HCT116 (cell line): ENCODE measurements at regions not wholly inside any gene's neighbourhood (a gene's known extent, or its start where the extent isn't known, plus 50 kb on each side); places are given as distances from the start of the nearest gene placed in this dataset.

Experiments used
- ATAC-seq: fragments of 200-7000 bp; cut with Tn5 transposase; 2 replicates; pipeline ENCODE4 v1.9.1; 2020; ENCODE audit warnings: mild to moderate bottlenecking, moderate library complexity
- BruUV-seq: library from RNA; stranded (reverse); fragments of 400-500 nt; replicated peaks from 2 replicates; lab custom pipeline; 2021; lab: Mats Ljungman, UMichigan
- CTCF ChIA-PET: fragments of 300-600 bp; sonication (Branson Sonifier 250); formaldehyde crosslinking; loops from one replicate; lab custom pipeline; 2021; ENCODE audit warnings: antibody characterized with exemption; lab: Charles Lee
- POLR2A ChIA-PET: fragments of 300-600, 350-600 bp; sonication (Branson Sonifier 250); formaldehyde crosslinking; loops from one replicate; lab custom pipeline; 2021; ENCODE audit warnings: antibody characterized with exemption; lab: Charles Lee
- RAD21 ChIA-PET, 2 experiments: fragments of 300-600 bp; sonication (Branson Sonifier 250); formaldehyde crosslinking; loops; one replicate each; lab custom pipeline; 2023; ENCODE audit warnings: low total read pairs in 2 of 2; ENCODE audit not compliant: uncharacterized antibody in 2 of 2, unreplicated experiment in 2 of 2, low non-redundant PET in 1 of 2; lab: Charles Lee
- DNase-seq: peaks from one replicate; pipeline ENCODE4 v3.0.0-alpha.2; 2010; ENCODE audit warnings: low read depth, low spot score
- H2AFZ ChIP-seq: fragments of 200-600 bp; shearing (Covaris generic), sonication (generic); 2 replicates; pipeline ENCODE4 v1.6.1; 2017; ENCODE audit warnings: low read depth, mixed run types, mixed read lengths, antibody characterized with exemption, low read length; ENCODE audit not compliant: poor library complexity, severe bottlenecking
- H3K27ac ChIP-seq: 2 replicates; pipeline ENCODE4 v1.5.1; 2012; ENCODE audit warnings: low read depth, low read length
- H3K27me3 ChIP-seq: fragments of 200-600 bp; sonication (generic); 2 replicates; pipeline ENCODE4 v1.6.1; 2016; ENCODE audit warnings: mixed run types, low read length, mixed read lengths; ENCODE audit not compliant: insufficient read depth
- H3K36me3 ChIP-seq, 2 experiments: fragments of 200-500 bp in 1 of 2; fragments of 200-600 bp in 1 of 2; sonication (Bioruptor generic) in 1 of 2; sonication (generic) in 1 of 2; 2 replicates each; pipeline versions ENCODE4 v1.5.1 to v1.6.1; 2014 to 2016; ENCODE audit warnings: low read length in 2 of 2, inconsistent platforms in 1 of 2, mixed read lengths in 1 of 2, mixed run types in 1 of 2; ENCODE audit not compliant: insufficient read depth in 2 of 2, control insufficient read depth in 1 of 2
- H3K4me1 ChIP-seq, 2 experiments: fragments of 200-600 bp in 1 of 2; sonication (generic) in 1 of 2; 2 replicates each; pipeline versions ENCODE4 v1.5.1 to v1.6.1; 2012 to 2017; ENCODE audit warnings: low read length in 2 of 2, inconsistent platforms in 1 of 2, mild to moderate bottlenecking in 1 of 2, mixed read lengths in 1 of 2, mixed run types in 1 of 2, moderate library complexity in 1 of 2; ENCODE audit not compliant: insufficient read depth in 2 of 2, control insufficient read depth in 1 of 2
- H3K4me2 ChIP-seq: fragments of 200-600 bp; sonication (generic); 2 replicates; pipeline ENCODE4 v1.6.1; 2017; ENCODE audit warnings: mixed run types, low read length, mixed read lengths
- H3K4me3 ChIP-seq, 2 experiments: fragments of 200-600 bp in 1 of 2; sonication (generic) in 1 of 2; replicated peaks in 1 of 2; 2 replicates each; pipeline ENCODE4 v1.5.1; 2011 to 2016; ENCODE audit warnings: low read length in 2 of 2, control low read depth in 1 of 2, low read depth in 1 of 2, mild to moderate bottlenecking in 1 of 2, mixed read lengths in 1 of 2, mixed run types in 1 of 2
- H3K79me2 ChIP-seq: fragments of 200-600 bp; sonication (generic); 2 replicates; pipeline ENCODE4 v1.6.1; 2017; ENCODE audit warnings: mild to moderate bottlenecking, mixed run types, low read length, moderate library complexity, mixed read lengths; ENCODE audit not compliant: insufficient read depth
- H3K9ac ChIP-seq: fragments of 200-600 bp; sonication (generic); 2 replicates; pipeline ENCODE4 v1.6.1; 2016; ENCODE audit warnings: low read length, mixed read lengths
- H3K9me2 ChIP-seq: fragments of 200-600 bp; sonication (generic), shearing (Covaris generic); 2 replicates; pipeline ENCODE4 v1.6.1; 2017; ENCODE audit warnings: mixed run types, mild to moderate bottlenecking, moderate library complexity; ENCODE audit not compliant: insufficient read depth
- H3K9me3 ChIP-seq, 2 experiments: fragments of 200-500 bp in 1 of 2; fragments of 200-600 bp in 1 of 2; sonication (Bioruptor generic) in 1 of 2; sonication (generic) in 1 of 2; 2 replicates each; pipeline ENCODE4 v1.6.1; 2014 to 2017; ENCODE audit warnings: low read length in 2 of 2, mixed read lengths in 2 of 2, inconsistent platforms in 1 of 2, low read depth in 1 of 2, mild to moderate bottlenecking in 1 of 2, mixed run types in 1 of 2, moderate library complexity in 1 of 2; ENCODE audit not compliant: control insufficient read depth in 1 of 2, insufficient read depth in 1 of 2
- H4K20me1 ChIP-seq: fragments of 200-600 bp; sonication (generic), shearing (Covaris generic); 2 replicates; pipeline ENCODE4 v1.6.1; 2017; ENCODE audit warnings: mixed run types, mild to moderate bottlenecking, moderate library complexity; ENCODE audit not compliant: insufficient read depth
- ATF3 ChIP-seq: IDR thresholded peaks from 2 replicates; pipeline ENCODE4 v1.6.1; 2012
- CBX3 ChIP-seq: IDR thresholded peaks from 2 replicates; pipeline ENCODE4 v1.6.1; 2012; ENCODE audit warnings: low read depth
- CEBPB ChIP-seq: IDR thresholded peaks from 2 replicates; pipeline ENCODE4 v1.6.1; 2012; ENCODE audit warnings: low read depth
- CTCF ChIP-seq, 3 experiments: fragments of 200-600 bp in 1 of 3; sonication (generic) in 1 of 3; IDR thresholded peaks in 2 of 3; conservative IDR thresholded peaks in 1 of 3; 2 replicates each; pipeline ENCODE4 v1.5.1; 2012 to 2017; ENCODE audit warnings: low read depth in 2 of 3, low read length in 2 of 3, antibody characterized with exemption in 1 of 3, borderline replicate concordance in 1 of 3, control low read depth in 1 of 3, mild to moderate bottlenecking in 1 of 3, mixed read lengths in 1 of 3, mixed run types in 1 of 3, moderate library complexity in 1 of 3; ENCODE audit not compliant: insufficient read depth in 1 of 3
- EGR1 ChIP-seq: IDR thresholded peaks from 2 replicates; pipeline ENCODE4 v1.6.1; 2012; ENCODE audit warnings: low read depth
- ELF1 ChIP-seq: IDR thresholded peaks from 2 replicates; pipeline ENCODE4 v1.6.1; 2012; ENCODE audit warnings: low read depth, borderline replicate concordance
- EZH2 ChIP-seq: fragments of 200-600 bp; sonication (generic); IDR thresholded peaks from 2 replicates; pipeline ENCODE4 v1.6.1; 2017; ENCODE audit warnings: antibody characterized with exemption, mixed run types
- EZH2phosphoT487 ChIP-seq: fragments of 200-600 bp; IDR thresholded peaks from 2 replicates; pipeline ENCODE4 v1.6.1; 2018; ENCODE audit warnings: antibody characterized with exemption, borderline replicate concordance
- FOSL1 ChIP-seq: IDR thresholded peaks from 2 replicates; pipeline ENCODE4 v1.6.1; 2012; ENCODE audit warnings: low read depth
- JUND ChIP-seq: IDR thresholded peaks from 2 replicates; pipeline ENCODE4 v1.6.1; 2012
- MAX ChIP-seq: IDR thresholded peaks from 2 replicates; pipeline ENCODE4 v1.6.1; 2012
- POLR2A ChIP-seq: IDR thresholded peaks from 2 replicates; pipeline ENCODE4 v1.7.0; 2011; ENCODE audit warnings: borderline replicate concordance; ENCODE audit not compliant: insufficient read depth, insufficient read length; ENCODE audit errors: extremely low read depth
- POLR2AphosphoS5 ChIP-seq: IDR thresholded peaks from 2 replicates; pipeline ENCODE4 v1.6.1; 2011; ENCODE audit warnings: mild to moderate bottlenecking, low read depth, low read length, moderate library complexity
- RAD21 ChIP-seq: IDR thresholded peaks from 2 replicates; pipeline ENCODE4 v1.6.1; 2012; ENCODE audit warnings: low read depth, mild to moderate bottlenecking
- SIN3A ChIP-seq: IDR thresholded peaks from 2 replicates; pipeline ENCODE4 v1.6.1; 2012; ENCODE audit warnings: low read depth
- SP1 ChIP-seq: IDR thresholded peaks from 2 replicates; pipeline ENCODE4 v1.6.1; 2012; ENCODE audit warnings: low read depth
- SRF ChIP-seq: IDR thresholded peaks from 2 replicates; pipeline ENCODE4 v1.6.1; 2012; ENCODE audit warnings: low read depth
- TCF7L2 ChIP-seq: IDR thresholded peaks from 2 replicates; pipeline ENCODE4 v1.7.0; 2011; ENCODE audit warnings: borderline replicate concordance, inconsistent platforms; ENCODE audit not compliant: insufficient read depth, insufficient read length; ENCODE audit errors: extremely low read depth
- YY1 ChIP-seq: IDR thresholded peaks from 2 replicates; pipeline ENCODE4 v1.6.1; 2011; ENCODE audit warnings: low read length, low read depth, moderate library complexity, mild to moderate bottlenecking; ENCODE audit not compliant: insufficient replicate concordance; ENCODE audit errors: extremely low read depth
- ZFX ChIP-seq: fragments of 450-650 bp; IDR thresholded peaks from 2 replicates; pipeline ENCODE4 v1.6.1; 2017
- ZNF274 ChIP-seq: fragments of 200-500 bp; sonication (Bioruptor generic); IDR thresholded peaks from 2 replicates; pipeline ENCODE4 v1.6.1; 2014; ENCODE audit warnings: mild to moderate bottlenecking, low read depth, low read length, inconsistent platforms
- intact Hi-C: fragments of 100-400 bp; cut with micrococcal nuclease; formaldehyde crosslinking; loops from 2 replicates; pipeline ENCODE4 v1.10.0; 2022

- no peak for TF ChIP-seq YY1
- no peak for TF ChIP-seq ZFX
- TF ChIP-seq RAD21 = no peak
- no peak for TF ChIP-seq SP1
- no peak for TF ChIP-seq CEBPB
- no peak for TF ChIP-seq SIN3A
- no peak for TF ChIP-seq EZH2
- TF ChIP-seq ATF3 = no peak
These were observed 432.6 kb upstream of the CDH4 start (continued) for GRCh38 chr20:60819511-60819910.

DNA sequence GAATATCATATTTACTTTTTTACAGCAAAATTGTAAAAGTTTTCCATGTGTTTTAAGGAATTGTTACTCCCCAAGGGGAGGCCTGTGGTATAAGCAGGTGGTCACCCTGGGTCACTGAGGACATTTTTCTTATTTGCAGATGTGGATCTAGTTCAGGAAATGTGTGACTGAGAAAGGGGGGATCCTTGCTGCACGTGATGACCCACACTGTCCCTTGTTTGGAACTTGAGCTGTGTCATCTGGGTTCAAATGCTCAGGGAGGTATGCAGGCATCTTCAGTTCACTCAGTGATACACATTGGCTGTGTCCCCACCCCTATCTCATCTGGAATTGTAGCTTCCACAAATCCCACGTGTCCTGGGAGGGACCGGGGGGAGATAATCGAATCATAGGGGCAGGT, 431.9 kb upstream of the CDH4 start:
- ATAC-seq (no peak), DNase-seq (no peak)
- Histone ChIP-seq H3K9me2 (no peaks in the 10 kb centered on the region), H4K20me1 (no peaks in the 10 kb centered on the region), H3K4me3 (no peak overlapping the region), H3K36me3 (no peaks in the 10 kb centered on the region), H3K4me2 (no peak overlapping the region), H3K4me1 (no peaks in the 10 kb centered on the region), H3K79me2 (no peaks in the 10 kb centered on the region), H3K9ac (no peak overlapping the region), H3K9me3 (peaks cover 13 to 38% of the 10 kb centered on the region in 2 experiments; a peak in 3 of 4 replicates), H2AFZ (no peak overlapping the region), H3K27ac (no peak overlapping the region), H3K27me3 (no peaks in the 10 kb centered on the region)
- CTCF ChIA-PET = no interaction called here
- RAD21 ChIA-PET = no interaction called here
- intact Hi-C loops = no loop called here
- POLR2A ChIA-PET = no interaction called here
- TF ChIP-seq CBX3 (no peak), SP1 (no peak), EZH2 (no peak)
- no TSS peak for BruUV-seq

GRCh38 chr20:60820918-60821317, 431.1 kb upstream of the CDH4 start:
- H3K4me1 ChIP-seq = no peaks in the 10 kb centered on the region
- ATAC-seq (no peak), DNase-seq (no peak)
- H3K4me2 ChIP-seq = no peak overlapping the region
- no peak overlapping the region for H3K27ac ChIP-seq
- no peak overlapping the region for H3K9ac ChIP-seq
- no peaks in the 10 kb centered on the region for H3K9me2 ChIP-seq
- H3K79me2 ChIP-seq = no peaks in the 10 kb centered on the region
- RAD21 ChIA-PET = no interaction called here
- POLR2A ChIA-PET = no interaction called here
- H4K20me1 ChIP-seq = no peaks in the 10 kb centered on the region
- CTCF ChIA-PET = no interaction called here
- no TSS peak for BruUV-seq
- intact Hi-C loops = no loop called here
- no peak overlapping the region for H2AFZ ChIP-seq
- H3K27me3 ChIP-seq = no peaks in the 10 kb centered on the region
- peaks cover 15 to 40% of the 10 kb centered on the region in 2 experiments; a peak in 3 of 4 replicates for H3K9me3 ChIP-seq
- H3K36me3 ChIP-seq = no peaks in the 10 kb centered on the region
- H3K4me3 ChIP-seq = no peak overlapping the region
- TF ChIP-seq POLR2A = no peak
- TF ChIP-seq SRF = no peak
- no peak for TF ChIP-seq EGR1
- no peak for TF ChIP-seq MAX
- TF ChIP-seq TCF7L2 = no peak
- TF ChIP-seq SIN3A = no peak
- no peak for TF ChIP-seq ELF1
- TF ChIP-seq CTCF (IDR thresholded peaks at IDR 0.05 in 2 of 3, conservative IDR thresholded peaks at IDR 0.05 in 1 of 3; ENCODE audit: borderline replicate concordance in 1 of 3, insufficient read depth in 1 of 3, low read depth in 2 of 3, low read length in 2 of 3) = no peak
- TF ChIP-seq POLR2AphosphoS5 = no peak
- no peak for TF ChIP-seq SP1
- no peak for TF ChIP-seq EZH2
- TF ChIP-seq FOSL1 = no peak
- no peak for TF ChIP-seq CBX3
- TF ChIP-seq JUND = no peak
- no peak for TF ChIP-seq ZNF274
- TF ChIP-seq EZH2phosphoT487 = no peak
